SK-N-SH treated with all-trans-retinoic acid at 6 μM for 48 hours (cell line): ENCODE measurements at regions not wholly inside any gene's neighbourhood (a gene's known extent, or its start where the extent isn't known, plus 50 kb on each side); places are given as distances from the start of the nearest gene placed in this dataset.

Source experiments
- ATAC-seq: fragments of 200-7000 bp; cut with Tn5 transposase; 3 replicates; pipeline ENCODE4 v1.9.1; 2020; ENCODE audit warnings: mild to moderate bottlenecking, moderate library complexity
- CREB5 ChIP-seq: fragments of 250-450 bp; sonication (Bioruptor Pico); IDR thresholded peaks from 2 replicates; pipeline ENCODE4 v1.5.1; 2020; ENCODE audit warnings: low read depth, mild to moderate bottlenecking, moderate library complexity
- CSDC2 ChIP-seq: fragments of 250-450 bp; sonication (Bioruptor Pico); IDR thresholded peaks from 2 replicates; pipeline ENCODE4 v1.5.0; 2020; ENCODE audit warnings: mild to moderate bottlenecking, moderate library complexity
- GLIS3 ChIP-seq: fragments of 250-450 bp; sonication (Bioruptor Pico); IDR thresholded peaks from 2 replicates; pipeline ENCODE4 v1.5.0; 2020; ENCODE audit warnings: mild to moderate bottlenecking, moderate library complexity
- PATZ1 ChIP-seq: fragments of 250-450 bp; sonication (Bioruptor Pico); IDR thresholded peaks from 2 replicates; pipeline ENCODE4 v1.8.0; 2020; ENCODE audit warnings: mild to moderate bottlenecking, moderate library complexity, borderline replicate concordance
- PPARA ChIP-seq: fragments of 250-450 bp; sonication (Bioruptor Pico); IDR thresholded peaks from 2 replicates; pipeline ENCODE4 v1.5.0; 2020; ENCODE audit warnings: mild to moderate bottlenecking, borderline replicate concordance
- SNAI2 ChIP-seq: fragments of 250-450 bp; sonication (Bioruptor Pico); IDR thresholded peaks from 2 replicates; pipeline ENCODE4 v1.5.0; 2020; ENCODE audit warnings: mild to moderate bottlenecking, moderate library complexity
- TCF4 ChIP-seq: fragments of 250-450 bp; sonication (Bioruptor Pico); IDR thresholded peaks from 2 replicates; pipeline ENCODE4 v1.8.0; 2021; ENCODE audit warnings: mild to moderate bottlenecking, moderate library complexity, borderline replicate concordance
- TSHZ2 ChIP-seq: fragments of 250-450 bp; sonication (Bioruptor Pico); IDR thresholded peaks from 2 replicates; pipeline ENCODE4 v1.5.0; 2020; ENCODE audit warnings: mild to moderate bottlenecking, moderate library complexity
- ZC3H10 ChIP-seq: fragments of 250-450 bp; sonication (Bioruptor Pico); IDR thresholded peaks from 2 replicates; pipeline ENCODE4 v1.5.1; 2021; ENCODE audit warnings: mild to moderate bottlenecking, moderate library complexity
- ZNF70 ChIP-seq: fragments of 450-650 bp; formaldehyde crosslinking; IDR thresholded peaks from 2 replicates; pipeline ENCODE4 v1.5.0; 2020; ENCODE audit warnings: mild to moderate bottlenecking, moderate library complexity
- ZNF8 ChIP-seq: fragments of 450-650 bp; formaldehyde crosslinking; IDR thresholded peaks from 2 replicates; pipeline ENCODE4 v1.5.0; 2020; ENCODE audit warnings: mild to moderate bottlenecking, moderate library complexity

GRCh38 chr10:128422999-128423398 lies 296.8 kb upstream of the MKI67 start (continued):
- TF ChIP-seq PATZ1 (CRISPR knock-in tag) = no peak
- TF ChIP-seq TCF4 = no peak
- no peak for TF ChIP-seq CSDC2 (CRISPR knock-in tag)

GRCh38 chr10:128429321-128429720 lies 303.1 kb upstream of the MKI67 start:
- TF ChIP-seq SNAI2 (no peak), GLIS3 (CRISPR knock-in tag) (no peak), CREB5 (CRISPR knock-in tag) (no peak), ZNF8 (CRISPR knock-in tag) (no peak), ZNF70 (no peak)
- ATAC-seq = no peak

GRCh38 chr10:128429835-128430513 lies 303.8 kb upstream of the MKI67 start:
- ATAC-seq = no peak

More at GRCh38 chr10:128429835-128430513, 303.8 kb upstream of the MKI67 start:
- no peak for TF ChIP-seq ZC3H10 (CRISPR knock-in tag)
- TF ChIP-seq CREB5 (CRISPR knock-in tag) = no peak
- TF ChIP-seq PPARA (CRISPR knock-in tag) = no peak
- no peak for TF ChIP-seq PATZ1 (CRISPR knock-in tag)
- no peak for TF ChIP-seq TSHZ2 (CRISPR knock-in tag)
- TF ChIP-seq CSDC2 (CRISPR knock-in tag) = no peak
